Stimulated activated naive CD8-positive, alpha-beta T cell treated with anti-CD3 and anti-CD28 coated beads, Interleukin-15, Interleukin-2, amounts not matched to agents 100 ng/mL and 50 ng/mL, for 24 hours (primary cell): ENCODE measurements at regions not wholly inside any gene's neighbourhood (a gene's known extent, or its start where the extent isn't known, plus 50 kb on each side); places are given as distances from the start of the nearest gene placed in this dataset.
"Not testable (repeated sequence)": the region's sequence is repeated elsewhere in the genome, so short reads cannot be mapped to it uniquely, and the experiment has no call there.

Source experiments
- H3K27ac Mint-ChIP-seq: one replicate; pipeline ENCODE4 v1.8.0; 2021; ENCODE audit warnings: mild to moderate bottlenecking, mixed read lengths
- H3K27me3 Mint-ChIP-seq: one replicate; pipeline ENCODE4 v1.8.0; 2021; ENCODE audit warnings: mixed read lengths
- H3K36me3 Mint-ChIP-seq: one replicate; pipeline ENCODE4 v1.8.0; 2021; ENCODE audit warnings: low read depth, mixed read lengths
- H3K4me1 Mint-ChIP-seq: one replicate; pipeline ENCODE4 v1.8.0; 2021; ENCODE audit warnings: low read depth, mixed read lengths
- H3K4me3 Mint-ChIP-seq: one replicate; pipeline ENCODE4 v1.8.0; 2021; ENCODE audit warnings: mild to moderate bottlenecking, mixed read lengths
- H3K9me3 Mint-ChIP-seq: one replicate; pipeline ENCODE4 v1.8.0; 2021; ENCODE audit warnings: mixed read lengths

DNA sequence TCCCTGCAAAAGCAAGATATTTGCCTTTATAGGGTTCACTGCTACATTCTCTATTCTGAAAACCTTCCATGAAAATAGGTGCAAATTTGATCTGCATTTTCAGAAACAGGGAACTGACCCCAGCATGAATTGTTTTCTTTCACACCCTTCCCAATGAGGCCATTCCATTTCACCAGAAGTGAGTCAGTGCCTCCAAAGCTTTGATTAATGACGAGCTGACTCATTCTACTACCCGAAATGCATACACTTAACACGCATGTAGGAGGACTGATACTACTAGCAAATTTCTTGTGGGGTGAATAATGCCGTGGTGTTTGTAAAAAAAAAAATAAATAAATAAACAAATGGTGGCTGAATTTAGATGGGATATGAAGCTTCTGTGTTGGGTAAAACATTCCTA lies 146.9 kb upstream of the FGF13 start:
- no peaks in the 10 kb centered on the region for H3K36me3 Mint-ChIP-seq
- H3K9me3 Mint-ChIP-seq, result no peaks in the 10 kb centered on the region
- H3K4me1 Mint-ChIP-seq, result no peaks in the 10 kb centered on the region
- H3K27ac Mint-ChIP-seq, result no peak overlapping the region
- no peak overlapping the region for H3K4me3 Mint-ChIP-seq
- no peaks in the 10 kb centered on the region for H3K27me3 Mint-ChIP-seq

GRCh38 chrX:138856881-138857604 lies 145.5 kb upstream of the FGF13 start:
- no peaks in the 10 kb centered on the region for H3K27me3 Mint-ChIP-seq
- H3K9me3 Mint-ChIP-seq, result no peaks in the 10 kb centered on the region
- no peaks in the 10 kb centered on the region for H3K36me3 Mint-ChIP-seq
- H3K4me3 Mint-ChIP-seq, result no peak overlapping the region
- no peak overlapping the region for H3K27ac Mint-ChIP-seq
- no peaks in the 10 kb centered on the region for H3K4me1 Mint-ChIP-seq

- H3K9me3 Mint-ChIP-seq, result no peaks in the 10 kb centered on the region
- no peaks in the 10 kb centered on the region for H3K27me3 Mint-ChIP-seq
- H3K27ac Mint-ChIP-seq, result no peak overlapping the region
- no peak overlapping the region for H3K4me3 Mint-ChIP-seq
- no peaks in the 10 kb centered on the region for H3K4me1 Mint-ChIP-seq
- H3K36me3 Mint-ChIP-seq, result no peaks in the 10 kb centered on the region
Observed at GRCh38 chrX:138853936-138854335, 142.4 kb upstream of the FGF13 start.

- H3K27ac Mint-ChIP-seq, result no peak overlapping the region
- H3K9me3 Mint-ChIP-seq, result no peaks in the 10 kb centered on the region
- no peaks in the 10 kb centered on the region for H3K36me3 Mint-ChIP-seq
- no peaks in the 10 kb centered on the region for H3K27me3 Mint-ChIP-seq
- no peak overlapping the region for H3K4me3 Mint-ChIP-seq
- H3K4me1 Mint-ChIP-seq, result no peaks in the 10 kb centered on the region
Observed at GRCh38 chrX:138849521-138849920, 138.0 kb upstream of the FGF13 start.

DNA sequence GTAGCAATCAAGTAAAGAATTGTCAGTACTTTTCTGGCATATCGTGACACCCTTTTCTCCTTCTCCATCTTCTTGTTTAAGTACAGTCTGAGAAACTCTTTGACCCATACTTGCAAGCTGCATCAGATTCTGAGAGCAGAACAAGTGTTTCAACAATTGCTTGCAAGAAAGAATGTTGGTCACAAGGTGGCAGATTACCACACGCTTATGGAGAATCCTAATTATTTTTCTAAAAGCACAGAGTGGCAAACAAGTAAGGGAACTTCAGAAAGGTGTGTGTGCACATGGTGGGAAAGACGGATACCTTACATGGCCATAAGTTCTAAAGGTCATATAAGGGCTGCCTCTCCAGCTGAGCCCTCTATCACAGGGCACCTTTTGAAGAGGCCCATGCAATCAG lies 136.4 kb upstream of the FGF13 start:
- Mint-ChIP-seq H3K9me3 (no peaks in the 10 kb centered on the region), H3K36me3 (no peaks in the 10 kb centered on the region), H3K27me3 (no peaks in the 10 kb centered on the region), H3K4me3 (no peak overlapping the region), H3K4me1 (no peaks in the 10 kb centered on the region), H3K27ac (no peak overlapping the region)

DNA sequence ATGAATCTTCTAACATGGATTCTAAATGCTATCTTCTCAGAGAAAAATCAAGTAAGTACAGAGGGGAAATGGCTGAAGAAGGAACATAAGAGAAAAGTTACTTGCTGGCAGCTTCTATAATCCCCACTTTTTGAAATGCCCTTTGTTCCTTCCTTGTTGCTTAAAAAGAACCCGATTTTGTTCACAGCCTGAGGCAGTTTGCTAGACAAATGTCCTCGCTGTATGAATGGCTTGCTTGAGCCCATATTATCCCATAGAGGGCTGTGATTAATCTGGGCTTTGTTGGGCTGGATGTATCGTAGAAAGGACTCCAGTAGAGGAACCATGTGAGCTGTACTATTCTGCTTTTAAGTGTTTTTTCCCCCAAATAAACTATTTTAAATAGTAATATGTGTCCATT lies 134.3 kb upstream of the FGF13 start:
- H3K27ac Mint-ChIP-seq, result no peak overlapping the region
- no peaks in the 10 kb centered on the region for H3K4me1 Mint-ChIP-seq
- no peaks in the 10 kb centered on the region for H3K27me3 Mint-ChIP-seq
- H3K9me3 Mint-ChIP-seq, result no peaks in the 10 kb centered on the region
- no peaks in the 10 kb centered on the region for H3K36me3 Mint-ChIP-seq
- H3K4me3 Mint-ChIP-seq, result no peak overlapping the region

DNA sequence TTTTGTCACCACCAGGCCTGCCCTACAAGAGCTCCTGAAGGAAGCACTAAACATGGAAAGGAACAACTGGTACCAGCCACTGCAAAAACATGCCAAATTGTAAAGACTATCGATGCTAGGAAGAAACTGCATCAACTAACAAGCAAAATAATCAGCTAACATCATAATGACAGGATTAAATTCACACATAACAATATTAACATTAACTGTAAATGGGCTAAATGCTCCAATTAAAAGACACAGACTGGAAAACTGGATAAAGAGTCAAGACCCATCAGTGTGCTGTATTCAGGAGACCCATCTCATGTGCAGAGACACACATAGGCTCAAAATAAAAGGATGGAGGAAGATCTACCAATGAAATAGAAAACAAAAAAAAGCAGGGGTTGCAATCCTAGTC lies 95.9 kb upstream of the FGF13 start:
- not testable (repeated sequence) for H3K4me3 Mint-ChIP-seq, H3K27me3 Mint-ChIP-seq, H3K9me3 Mint-ChIP-seq

GRCh38 chrX:138794246-138794645 lies 82.7 kb upstream of the FGF13 start:
- Mint-ChIP-seq H3K36me3 (no peaks in the 10 kb centered on the region), H3K9me3 (peaks cover 8% of the 10 kb centered on the region), H3K27me3 (no peaks in the 10 kb centered on the region), H3K4me1 (no peaks in the 10 kb centered on the region), H3K4me3 (no peak overlapping the region), H3K27ac (no peak overlapping the region)

More for the DNA sequence above, 95.9 kb upstream of the FGF13 start:
- not testable (repeated sequence) for H3K27ac Mint-ChIP-seq, H3K4me1 Mint-ChIP-seq, H3K36me3 Mint-ChIP-seq

DNA sequence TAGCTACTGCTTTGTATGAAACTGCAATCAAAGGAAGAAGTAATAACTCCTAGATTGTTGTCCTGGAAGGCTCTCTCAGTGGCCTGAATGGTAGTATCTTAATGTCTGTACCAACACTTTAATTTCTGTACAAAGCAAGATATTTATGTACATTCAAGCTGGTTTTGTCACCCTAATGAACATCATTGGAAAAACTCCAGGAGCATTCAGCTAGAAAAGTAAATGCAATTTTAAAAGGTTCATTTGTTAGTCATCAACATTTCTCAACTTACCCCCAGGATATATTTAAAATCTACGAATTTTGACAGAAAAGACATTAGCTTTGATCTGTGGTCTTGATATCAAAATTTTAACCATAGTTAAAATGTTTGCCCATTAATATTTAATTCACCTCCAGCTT lies 80.0 kb upstream of the FGF13 start:
- Mint-ChIP-seq H3K9me3 (peaks cover 3% of the 10 kb centered on the region), H3K27me3 (no peaks in the 10 kb centered on the region), H3K4me1 (no peaks in the 10 kb centered on the region), H3K36me3 (no peaks in the 10 kb centered on the region), H3K4me3 (no peak overlapping the region), H3K27ac (no peak overlapping the region)

- Mint-ChIP-seq H3K4me3 (no peak overlapping the region), H3K27ac (no peak overlapping the region), H3K9me3 (peaks cover 9% of the 10 kb centered on the region), H3K36me3 (no peaks in the 10 kb centered on the region), H3K4me1 (no peaks in the 10 kb centered on the region), H3K27me3 (no peaks in the 10 kb centered on the region)
Observed at GRCh38 chrX:138788771-138789170, 77.3 kb upstream of the FGF13 start.

- not testable (repeated sequence) for H3K4me1 Mint-ChIP-seq, H3K27ac Mint-ChIP-seq, H3K4me3 Mint-ChIP-seq, H3K27me3 Mint-ChIP-seq, H3K36me3 Mint-ChIP-seq, H3K9me3 Mint-ChIP-seq
Observed at GRCh38 chrX:138778576-138778909, 67.0 kb upstream of the FGF13 start.

DNA sequence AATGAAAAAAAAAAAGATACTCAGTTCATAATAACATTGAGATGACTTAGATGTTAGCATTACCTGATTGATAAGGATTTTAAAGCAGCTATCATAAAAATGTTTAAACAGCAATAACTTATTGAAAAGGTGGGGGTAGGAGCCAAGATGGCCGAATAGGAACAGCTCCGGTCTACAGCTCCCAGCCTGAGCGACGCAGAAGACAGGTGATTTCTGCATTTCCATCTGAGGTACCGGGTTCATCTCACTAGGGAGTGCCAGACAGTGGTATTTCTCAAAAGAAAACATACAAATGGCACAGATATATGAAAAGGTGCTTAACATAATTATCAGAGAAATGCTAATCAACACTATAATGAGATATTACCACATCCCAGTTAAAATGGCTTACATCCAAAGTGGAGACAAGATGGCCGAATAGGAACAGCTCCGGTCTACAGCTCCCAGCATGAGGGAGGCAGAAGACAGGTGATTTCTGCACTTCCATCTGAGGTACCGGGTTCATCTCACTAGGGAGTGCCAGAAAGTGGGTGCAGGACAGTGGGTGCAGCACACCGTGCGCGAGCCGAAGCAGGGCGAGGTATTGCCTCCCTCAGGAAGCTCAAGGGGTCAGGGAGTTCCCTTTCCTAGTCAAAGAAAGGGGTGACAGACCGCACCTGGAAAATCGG lies 66.5 kb upstream of the FGF13 start:
- not testable (repeated sequence) for H3K27me3 Mint-ChIP-seq, H3K27ac Mint-ChIP-seq, H3K4me3 Mint-ChIP-seq, H3K4me1 Mint-ChIP-seq, H3K36me3 Mint-ChIP-seq, H3K9me3 Mint-ChIP-seq

GRCh38 chrX:138777230-138777629 lies 65.7 kb upstream of the FGF13 start:
- Mint-ChIP-seq H3K27ac (no peak overlapping the region), H3K36me3 (no peaks in the 10 kb centered on the region), H3K4me3 (no peak overlapping the region), H3K9me3 (no peaks in the 10 kb centered on the region), H3K4me1 (no peaks in the 10 kb centered on the region), H3K27me3 (no peaks in the 10 kb centered on the region)

DNA sequence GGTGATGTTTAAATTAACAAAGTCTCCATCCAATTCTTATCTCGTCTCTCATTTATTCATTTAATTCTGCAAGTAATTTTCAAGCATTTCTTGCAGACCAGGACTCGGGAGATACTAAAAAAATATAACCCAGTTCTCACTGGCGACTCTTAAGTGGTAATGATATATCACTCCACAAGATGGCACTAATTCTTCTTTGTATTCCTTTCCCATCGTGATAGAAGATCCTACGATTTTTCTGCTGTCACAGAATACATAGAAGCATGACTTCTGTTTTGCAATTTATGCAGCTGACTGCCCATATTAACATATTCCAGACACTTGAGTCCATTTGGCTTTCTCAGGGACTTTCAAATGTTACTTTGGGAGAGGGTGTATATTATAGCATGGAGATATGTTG lies 64.0 kb upstream of the FGF13 start:
- Mint-ChIP-seq H3K27me3 (no peaks in the 10 kb centered on the region), H3K4me1 (no peaks in the 10 kb centered on the region), H3K4me3 (no peak overlapping the region), H3K27ac (no peak overlapping the region), H3K36me3 (no peaks in the 10 kb centered on the region), H3K9me3 (no peaks in the 10 kb centered on the region)

GRCh38 chrX:138771047-138771446 lies 59.5 kb upstream of the FGF13 start:
- no peaks in the 10 kb centered on the region for H3K9me3 Mint-ChIP-seq
- no peaks in the 10 kb centered on the region for H3K36me3 Mint-ChIP-seq

GRCh38 chrX:138769918-138770317 lies 58.4 kb upstream of the FGF13 start:
- Mint-ChIP-seq H3K36me3 (no peaks in the 10 kb centered on the region), H3K27me3 (no peaks in the 10 kb centered on the region), H3K27ac (no peak overlapping the region), H3K4me3 (no peak overlapping the region), H3K9me3 (no peaks in the 10 kb centered on the region), H3K4me1 (no peaks in the 10 kb centered on the region)

More at GRCh38 chrX:138771047-138771446, 59.5 kb upstream of the FGF13 start:
- no peaks in the 10 kb centered on the region for H3K4me1 Mint-ChIP-seq
- H3K27ac Mint-ChIP-seq, result no peak overlapping the region
- H3K4me3 Mint-ChIP-seq, result no peak overlapping the region
- no peaks in the 10 kb centered on the region for H3K27me3 Mint-ChIP-seq
